Chondrocyte (in vitro differentiated cells): ENCODE measurements at regions not wholly inside any gene's neighbourhood (a gene's known extent, or its start where the extent isn't known, plus 50 kb on each side); places are given as distances from the start of the nearest gene placed in this dataset.

ENCODE experiments used
- DNase-seq: peaks from one replicate; pipeline ENCODE4 v3.0.0; 2021; ENCODE audit warnings: mixed read lengths, low spot score
- H3K27ac Mint-ChIP-seq: one replicate; pipeline ENCODE4 v1.8.0; 2021; ENCODE audit warnings: mild to moderate bottlenecking, moderate library complexity, mixed read lengths; ENCODE audit not compliant: unreplicated experiment
- H3K27me3 Mint-ChIP-seq: 2 replicates; pipeline ENCODE4 v1.8.0; 2021; ENCODE audit warnings: low read depth, mixed read lengths
- H3K36me3 Mint-ChIP-seq: 2 replicates; pipeline ENCODE4 v1.8.0; 2021; ENCODE audit warnings: low read depth, mixed read lengths
- H3K4me1 Mint-ChIP-seq: 2 replicates; pipeline ENCODE4 v1.8.0; 2021; ENCODE audit warnings: low read depth, mild to moderate bottlenecking, mixed read lengths
- H3K4me3 Mint-ChIP-seq: one replicate; pipeline ENCODE4 v1.8.0; 2021; ENCODE audit warnings: mild to moderate bottlenecking, moderate library complexity, mixed read lengths; ENCODE audit not compliant: unreplicated experiment
- H3K9me3 Mint-ChIP-seq: 2 replicates; pipeline ENCODE4 v1.8.0; 2021; ENCODE audit warnings: low read depth, mixed read lengths
- CTCF ChIP-seq: fragments of 200-600 bp; sonication (generic); IDR thresholded peaks from 2 replicates; pipeline ENCODE4 v1.5.0; 2021; ENCODE audit warnings: antibody characterized with exemption, mild to moderate bottlenecking, moderate library complexity

- Mint-ChIP-seq H3K9me3 (no peaks in the 10 kb centered on the region), H3K4me3 (no peak overlapping the region), H3K36me3 (no peaks in the 10 kb centered on the region), H3K4me1 (no peaks in the 10 kb centered on the region), H3K27me3 (no peaks in the 10 kb centered on the region), H3K27ac (no peak overlapping the region)
- DNase-seq = no peak
- no peak for TF ChIP-seq CTCF
Measured at GRCh38 chr7:118758582-118758981, 534.1 kb downstream of the ANKRD7 start.

- Mint-ChIP-seq H3K27ac (no peak overlapping the region), H3K4me1 (no peaks in the 10 kb centered on the region), H3K36me3 (no peaks in the 10 kb centered on the region), H3K4me3 (no peak overlapping the region), H3K9me3 (no peaks in the 10 kb centered on the region), H3K27me3 (no peaks in the 10 kb centered on the region)
- no peak for TF ChIP-seq CTCF
- DNase-seq = no peak
Measured at GRCh38 chr7:118759921-118760320, 535.4 kb downstream of the ANKRD7 start.

GRCh38 chr7:118762451-118762850 lies 537.9 kb downstream of the ANKRD7 start:
- H3K4me1 Mint-ChIP-seq = no peaks in the 10 kb centered on the region
- no peak overlapping the region for H3K4me3 Mint-ChIP-seq
- H3K27ac Mint-ChIP-seq = no peak overlapping the region
- H3K9me3 Mint-ChIP-seq = no peaks in the 10 kb centered on the region
- DNase-seq = no peak
- no peaks in the 10 kb centered on the region for H3K36me3 Mint-ChIP-seq
- TF ChIP-seq CTCF = no peak
- peaks cover 2% of the 10 kb centered on the region for H3K27me3 Mint-ChIP-seq

GRCh38 chr7:118764221-118764620 lies 539.7 kb downstream of the ANKRD7 start:
- Mint-ChIP-seq H3K36me3 (no peaks in the 10 kb centered on the region), H3K27ac (no peak overlapping the region), H3K27me3 (peaks cover 4% of the 10 kb centered on the region), H3K4me3 (no peak overlapping the region), H3K4me1 (peaks cover 6% of the 10 kb centered on the region), H3K9me3 (no peaks in the 10 kb centered on the region)
- DNase-seq = no peak
- TF ChIP-seq CTCF = no peak

- DNase-seq = no peak
- TF ChIP-seq CTCF = no peak
- no peaks in the 10 kb centered on the region for H3K36me3 Mint-ChIP-seq
- peaks cover 2% of the 10 kb centered on the region for H3K27me3 Mint-ChIP-seq
- no peak overlapping the region for H3K27ac Mint-ChIP-seq
- no peak overlapping the region for H3K4me3 Mint-ChIP-seq
- no peaks in the 10 kb centered on the region for H3K9me3 Mint-ChIP-seq
- peaks cover 6% of the 10 kb centered on the region for H3K4me1 Mint-ChIP-seq
Measured at GRCh38 chr7:118771672-118772071, 547.2 kb downstream of the ANKRD7 start.
